Thyroid gland (tissue), 4 donors: ENCODE measurements at regions not wholly inside any gene's neighbourhood (a gene's known extent, or its start where the extent isn't known, plus 50 kb on each side); places are given as distances from the start of the nearest gene placed in this dataset.

Experiments used
- POLR2A ChIP-seq, 2 donors: fragments of 450-650 bp; IDR thresholded peaks; one replicate each; pipeline ENCODE4 v1.6.1; 2017; ENCODE audit warnings: antibody characterized with exemption in 2 of 2, mild to moderate bottlenecking in 2 of 2, moderate library complexity in 1 of 2
- TF ChIP-seq, protein P1 (sequence below), 6 experiments: fragments of 200-600 bp in 3 of 6; fragments of 450-650 bp in 3 of 6; sonication (generic) in 3 of 6; IDR thresholded peaks; one replicate each; pipeline ENCODE4 v1.5.1; 2016 to 2019; ENCODE audit warnings: antibody characterized with exemption in 6 of 6, mild to moderate bottlenecking in 2 of 6, inconsistent platforms in 1 of 6, moderate library complexity in 1 of 6

DNA sequence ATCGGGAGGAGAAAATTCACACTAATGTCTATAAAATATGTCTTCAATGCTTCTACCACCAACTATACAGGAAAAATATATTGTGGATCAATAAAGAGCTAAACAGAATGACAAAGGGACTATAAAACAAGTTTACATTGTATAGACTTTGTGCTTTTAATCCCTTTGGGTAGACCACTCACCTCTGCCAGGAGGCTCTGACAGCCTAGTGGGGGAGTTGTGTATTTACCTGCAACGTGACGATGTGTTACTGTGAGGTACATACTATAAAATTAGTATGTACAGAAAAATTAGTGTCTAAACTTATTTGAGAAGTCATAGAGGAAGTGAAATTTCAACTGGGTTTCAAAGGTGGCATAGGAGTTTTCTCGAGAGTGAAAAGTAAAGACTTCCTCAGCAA, 243.3 kb upstream of the REG3G start:
- TF ChIP-seq, protein P1, sequence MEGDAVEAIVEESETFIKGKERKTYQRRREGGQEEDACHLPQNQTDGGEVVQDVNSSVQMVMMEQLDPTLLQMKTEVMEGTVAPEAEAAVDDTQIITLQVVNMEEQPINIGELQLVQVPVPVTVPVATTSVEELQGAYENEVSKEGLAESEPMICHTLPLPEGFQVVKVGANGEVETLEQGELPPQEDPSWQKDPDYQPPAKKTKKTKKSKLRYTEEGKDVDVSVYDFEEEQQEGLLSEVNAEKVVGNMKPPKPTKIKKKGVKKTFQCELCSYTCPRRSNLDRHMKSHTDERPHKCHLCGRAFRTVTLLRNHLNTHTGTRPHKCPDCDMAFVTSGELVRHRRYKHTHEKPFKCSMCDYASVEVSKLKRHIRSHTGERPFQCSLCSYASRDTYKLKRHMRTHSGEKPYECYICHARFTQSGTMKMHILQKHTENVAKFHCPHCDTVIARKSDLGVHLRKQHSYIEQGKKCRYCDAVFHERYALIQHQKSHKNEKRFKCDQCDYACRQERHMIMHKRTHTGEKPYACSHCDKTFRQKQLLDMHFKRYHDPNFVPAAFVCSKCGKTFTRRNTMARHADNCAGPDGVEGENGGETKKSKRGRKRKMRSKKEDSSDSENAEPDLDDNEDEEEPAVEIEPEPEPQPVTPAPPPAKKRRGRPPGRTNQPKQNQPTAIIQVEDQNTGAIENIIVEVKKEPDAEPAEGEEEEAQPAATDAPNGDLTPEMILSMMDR (IDR thresholded peaks at IDR 0.05) = no peak
- TF ChIP-seq POLR2A (IDR thresholded peaks at IDR 0.05) = no peak
